22Rv1 (cell line): ENCODE measurements at regions not wholly inside any gene's neighbourhood (a gene's known extent, or its start where the extent isn't known, plus 50 kb on each side); places are given as distances from the start of the nearest gene placed in this dataset.

ENCODE experiments used
- H3K27ac ChIP-seq: fragments of 450-650 bp; 2 replicates; pipeline ENCODE4 v1.5.1; 2017
- CTCF ChIP-seq: fragments of 450-650 bp; IDR thresholded peaks from 2 replicates; pipeline ENCODE4 v1.5.1; 2017; ENCODE audit warnings: mild to moderate bottlenecking
- ZFX ChIP-seq: fragments of 450-650 bp; IDR thresholded peaks from 2 replicates; pipeline ENCODE4 v1.6.1; 2017; ENCODE audit warnings: antibody characterized with exemption, borderline replicate concordance

DNA sequence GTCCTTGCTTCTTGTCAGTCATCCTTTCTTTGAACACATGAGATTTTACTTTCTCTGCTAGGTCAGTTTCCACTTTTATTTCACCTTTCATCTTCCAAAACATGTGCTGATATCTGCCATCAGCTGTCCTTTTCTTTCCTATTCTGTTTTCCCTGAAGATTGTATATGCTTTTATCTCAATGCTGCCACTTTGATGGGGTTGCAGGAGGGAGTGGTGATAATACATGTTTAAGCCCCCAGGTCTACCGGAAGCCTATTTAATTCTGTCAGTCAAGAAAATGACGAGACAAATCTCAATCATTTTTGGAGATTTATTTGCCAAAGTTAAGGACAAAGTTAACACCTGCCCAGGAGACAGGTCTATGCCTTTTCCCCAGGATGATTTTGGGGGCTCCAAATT, 73.8 kb downstream of the MRPL32 start:
- no peak overlapping the region for H3K27ac ChIP-seq
- TF ChIP-seq CTCF (no peak), ZFX (no peak)

DNA sequence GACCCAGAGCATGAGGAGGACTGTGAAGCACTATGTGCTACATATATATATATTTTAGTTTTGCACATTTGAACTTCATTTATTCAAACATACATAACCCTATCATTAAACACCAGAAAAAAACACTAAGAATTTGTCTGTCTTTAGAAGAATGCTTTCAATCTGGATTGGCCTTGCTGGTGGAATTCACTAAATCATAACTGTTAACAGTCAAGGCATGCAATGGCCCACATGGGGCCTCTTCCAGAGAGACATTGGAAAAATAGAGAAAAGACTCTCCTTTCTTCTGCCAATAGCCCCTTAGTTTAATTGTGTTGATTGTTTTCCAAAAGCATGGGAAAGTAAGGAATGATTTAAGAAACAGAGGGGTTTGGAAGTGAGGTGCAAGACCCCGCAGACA, 77.9 kb downstream of the MRPL32 start:
- no peak overlapping the region for H3K27ac ChIP-seq
- TF ChIP-seq CTCF (no peak), ZFX (no peak)

GRCh38 chr7:43011879-43012278, 79.7 kb downstream of the MRPL32 start:
- TF ChIP-seq CTCF (no peak), ZFX (no peak)
- H3K27ac ChIP-seq, result no peak overlapping the region

GRCh38 chr7:43014406-43014805, 82.2 kb downstream of the MRPL32 start:
- H3K27ac ChIP-seq, result no peak overlapping the region
- TF ChIP-seq ZFX (no peak), CTCF (no peak)

- TF ChIP-seq ZFX (no peak), CTCF (no peak)
- no peak overlapping the region for H3K27ac ChIP-seq
Observed at GRCh38 chr7:43015301-43015700, 83.1 kb downstream of the MRPL32 start.

GRCh38 chr7:43018446-43018845, 86.3 kb downstream of the MRPL32 start:
- TF ChIP-seq ZFX, result no peak
- no peak for TF ChIP-seq CTCF
- H3K27ac ChIP-seq, result no peak overlapping the region

DNA sequence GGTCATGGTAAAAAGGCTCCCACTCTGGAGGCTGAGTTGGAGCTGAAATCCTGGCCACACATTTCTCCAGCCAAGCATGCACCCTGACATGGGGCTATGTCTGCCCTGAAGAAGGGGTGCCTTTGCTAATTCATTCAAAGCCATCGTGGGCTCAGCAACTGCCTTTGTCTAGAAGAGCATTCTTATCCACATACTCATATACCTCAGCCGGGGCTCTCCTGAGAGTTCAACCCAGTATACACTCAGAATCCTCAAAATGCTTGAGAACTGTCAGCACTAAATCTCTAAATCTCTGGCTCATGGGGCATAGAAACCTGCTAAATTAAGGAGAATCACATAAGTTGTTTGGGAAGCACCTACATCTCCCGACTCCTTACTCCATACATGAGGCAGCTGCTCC, 89.3 kb downstream of the MRPL32 start:
- no peak overlapping the region for H3K27ac ChIP-seq
- TF ChIP-seq ZFX (no peak), CTCF (no peak)
